HCT116 (cell line): ENCODE measurements at regions not wholly inside any gene's neighbourhood (a gene's known extent, or its start where the extent isn't known, plus 50 kb on each side); places are given as distances from the start of the nearest gene placed in this dataset.

ENCODE experiments used
- ATAC-seq: fragments of 200-7000 bp; cut with Tn5 transposase; 2 replicates; pipeline ENCODE4 v1.9.1; 2020; ENCODE audit warnings: mild to moderate bottlenecking, moderate library complexity
- BruUV-seq: library from RNA; stranded (reverse); fragments of 400-500 nt; replicated peaks from 2 replicates; lab custom pipeline; 2021; lab: Mats Ljungman, UMichigan
- CTCF ChIA-PET: fragments of 300-600 bp; sonication (Branson Sonifier 250); formaldehyde crosslinking; loops from one replicate; lab custom pipeline; 2021; ENCODE audit warnings: antibody characterized with exemption; lab: Charles Lee
- POLR2A ChIA-PET: fragments of 300-600, 350-600 bp; sonication (Branson Sonifier 250); formaldehyde crosslinking; loops from one replicate; lab custom pipeline; 2021; ENCODE audit warnings: antibody characterized with exemption; lab: Charles Lee
- RAD21 ChIA-PET, 2 experiments: fragments of 300-600 bp; sonication (Branson Sonifier 250); formaldehyde crosslinking; loops; one replicate each; lab custom pipeline; 2023; ENCODE audit warnings: low total read pairs in 2 of 2; ENCODE audit not compliant: uncharacterized antibody in 2 of 2, unreplicated experiment in 2 of 2, low non-redundant PET in 1 of 2; lab: Charles Lee
- DNase-seq: peaks from one replicate; pipeline ENCODE4 v3.0.0-alpha.2; 2010; ENCODE audit warnings: low read depth, low spot score
- H2AFZ ChIP-seq: fragments of 200-600 bp; shearing (Covaris generic), sonication (generic); 2 replicates; pipeline ENCODE4 v1.6.1; 2017; ENCODE audit warnings: low read depth, mixed run types, mixed read lengths, antibody characterized with exemption, low read length; ENCODE audit not compliant: poor library complexity, severe bottlenecking
- H3K27ac ChIP-seq: 2 replicates; pipeline ENCODE4 v1.5.1; 2012; ENCODE audit warnings: low read depth, low read length
- H3K27me3 ChIP-seq: fragments of 200-600 bp; sonication (generic); 2 replicates; pipeline ENCODE4 v1.6.1; 2016; ENCODE audit warnings: mixed run types, low read length, mixed read lengths; ENCODE audit not compliant: insufficient read depth
- H3K36me3 ChIP-seq, 2 experiments: fragments of 200-500 bp in 1 of 2; fragments of 200-600 bp in 1 of 2; sonication (Bioruptor generic) in 1 of 2; sonication (generic) in 1 of 2; 2 replicates each; pipeline versions ENCODE4 v1.5.1 to v1.6.1; 2014 to 2016; ENCODE audit warnings: low read length in 2 of 2, inconsistent platforms in 1 of 2, mixed read lengths in 1 of 2, mixed run types in 1 of 2; ENCODE audit not compliant: insufficient read depth in 2 of 2, control insufficient read depth in 1 of 2
- H3K4me1 ChIP-seq, 2 experiments: fragments of 200-600 bp in 1 of 2; sonication (generic) in 1 of 2; 2 replicates each; pipeline versions ENCODE4 v1.5.1 to v1.6.1; 2012 to 2017; ENCODE audit warnings: low read length in 2 of 2, inconsistent platforms in 1 of 2, mild to moderate bottlenecking in 1 of 2, mixed read lengths in 1 of 2, mixed run types in 1 of 2, moderate library complexity in 1 of 2; ENCODE audit not compliant: insufficient read depth in 2 of 2, control insufficient read depth in 1 of 2
- H3K4me2 ChIP-seq: fragments of 200-600 bp; sonication (generic); 2 replicates; pipeline ENCODE4 v1.6.1; 2017; ENCODE audit warnings: mixed run types, low read length, mixed read lengths
- H3K4me3 ChIP-seq, 2 experiments: fragments of 200-600 bp in 1 of 2; sonication (generic) in 1 of 2; replicated peaks in 1 of 2; 2 replicates each; pipeline ENCODE4 v1.5.1; 2011 to 2016; ENCODE audit warnings: low read length in 2 of 2, control low read depth in 1 of 2, low read depth in 1 of 2, mild to moderate bottlenecking in 1 of 2, mixed read lengths in 1 of 2, mixed run types in 1 of 2
- H3K79me2 ChIP-seq: fragments of 200-600 bp; sonication (generic); 2 replicates; pipeline ENCODE4 v1.6.1; 2017; ENCODE audit warnings: mild to moderate bottlenecking, mixed run types, low read length, moderate library complexity, mixed read lengths; ENCODE audit not compliant: insufficient read depth
- H3K9ac ChIP-seq: fragments of 200-600 bp; sonication (generic); 2 replicates; pipeline ENCODE4 v1.6.1; 2016; ENCODE audit warnings: low read length, mixed read lengths
- H3K9me2 ChIP-seq: fragments of 200-600 bp; sonication (generic), shearing (Covaris generic); 2 replicates; pipeline ENCODE4 v1.6.1; 2017; ENCODE audit warnings: mixed run types, mild to moderate bottlenecking, moderate library complexity; ENCODE audit not compliant: insufficient read depth
- H3K9me3 ChIP-seq, 2 experiments: fragments of 200-500 bp in 1 of 2; fragments of 200-600 bp in 1 of 2; sonication (Bioruptor generic) in 1 of 2; sonication (generic) in 1 of 2; 2 replicates each; pipeline ENCODE4 v1.6.1; 2014 to 2017; ENCODE audit warnings: low read length in 2 of 2, mixed read lengths in 2 of 2, inconsistent platforms in 1 of 2, low read depth in 1 of 2, mild to moderate bottlenecking in 1 of 2, mixed run types in 1 of 2, moderate library complexity in 1 of 2; ENCODE audit not compliant: control insufficient read depth in 1 of 2, insufficient read depth in 1 of 2
- H4K20me1 ChIP-seq: fragments of 200-600 bp; sonication (generic), shearing (Covaris generic); 2 replicates; pipeline ENCODE4 v1.6.1; 2017; ENCODE audit warnings: mixed run types, mild to moderate bottlenecking, moderate library complexity; ENCODE audit not compliant: insufficient read depth
- ATF3 ChIP-seq: IDR thresholded peaks from 2 replicates; pipeline ENCODE4 v1.6.1; 2012
- CEBPB ChIP-seq: IDR thresholded peaks from 2 replicates; pipeline ENCODE4 v1.6.1; 2012; ENCODE audit warnings: low read depth
- EGR1 ChIP-seq: IDR thresholded peaks from 2 replicates; pipeline ENCODE4 v1.6.1; 2012; ENCODE audit warnings: low read depth
- ELF1 ChIP-seq: IDR thresholded peaks from 2 replicates; pipeline ENCODE4 v1.6.1; 2012; ENCODE audit warnings: low read depth, borderline replicate concordance
- EZH2 ChIP-seq: fragments of 200-600 bp; sonication (generic); IDR thresholded peaks from 2 replicates; pipeline ENCODE4 v1.6.1; 2017; ENCODE audit warnings: antibody characterized with exemption, mixed run types
- EZH2phosphoT487 ChIP-seq: fragments of 200-600 bp; IDR thresholded peaks from 2 replicates; pipeline ENCODE4 v1.6.1; 2018; ENCODE audit warnings: antibody characterized with exemption, borderline replicate concordance
- FOSL1 ChIP-seq: IDR thresholded peaks from 2 replicates; pipeline ENCODE4 v1.6.1; 2012; ENCODE audit warnings: low read depth
- JUND ChIP-seq: IDR thresholded peaks from 2 replicates; pipeline ENCODE4 v1.6.1; 2012
- MAX ChIP-seq: IDR thresholded peaks from 2 replicates; pipeline ENCODE4 v1.6.1; 2012
- POLR2A ChIP-seq: IDR thresholded peaks from 2 replicates; pipeline ENCODE4 v1.7.0; 2011; ENCODE audit warnings: borderline replicate concordance; ENCODE audit not compliant: insufficient read depth, insufficient read length; ENCODE audit errors: extremely low read depth
- POLR2AphosphoS5 ChIP-seq: IDR thresholded peaks from 2 replicates; pipeline ENCODE4 v1.6.1; 2011; ENCODE audit warnings: mild to moderate bottlenecking, low read depth, low read length, moderate library complexity
- RAD21 ChIP-seq: IDR thresholded peaks from 2 replicates; pipeline ENCODE4 v1.6.1; 2012; ENCODE audit warnings: low read depth, mild to moderate bottlenecking
- SIN3A ChIP-seq: IDR thresholded peaks from 2 replicates; pipeline ENCODE4 v1.6.1; 2012; ENCODE audit warnings: low read depth
- SRF ChIP-seq: IDR thresholded peaks from 2 replicates; pipeline ENCODE4 v1.6.1; 2012; ENCODE audit warnings: low read depth
- TCF7L2 ChIP-seq: IDR thresholded peaks from 2 replicates; pipeline ENCODE4 v1.7.0; 2011; ENCODE audit warnings: borderline replicate concordance, inconsistent platforms; ENCODE audit not compliant: insufficient read depth, insufficient read length; ENCODE audit errors: extremely low read depth
- YY1 ChIP-seq: IDR thresholded peaks from 2 replicates; pipeline ENCODE4 v1.6.1; 2011; ENCODE audit warnings: low read length, low read depth, moderate library complexity, mild to moderate bottlenecking; ENCODE audit not compliant: insufficient replicate concordance; ENCODE audit errors: extremely low read depth
- ZFX ChIP-seq: fragments of 450-650 bp; IDR thresholded peaks from 2 replicates; pipeline ENCODE4 v1.6.1; 2017
- ZNF274 ChIP-seq: fragments of 200-500 bp; sonication (Bioruptor generic); IDR thresholded peaks from 2 replicates; pipeline ENCODE4 v1.6.1; 2014; ENCODE audit warnings: mild to moderate bottlenecking, low read depth, low read length, inconsistent platforms
- intact Hi-C: fragments of 100-400 bp; cut with micrococcal nuclease; formaldehyde crosslinking; loops from 2 replicates; pipeline ENCODE4 v1.10.0; 2022
- TF ChIP-seq, protein P1 (sequence below): IDR thresholded peaks from 2 replicates; pipeline ENCODE4 v1.6.1; 2011; ENCODE audit warnings: mild to moderate bottlenecking, low read length, moderate library complexity; ENCODE audit not compliant: insufficient replicate concordance; ENCODE audit errors: extremely low read depth
- TF ChIP-seq, protein P2 (sequence below), 3 experiments: fragments of 200-600 bp in 1 of 3; sonication (generic) in 1 of 3; IDR thresholded peaks in 2 of 3; conservative IDR thresholded peaks in 1 of 3; 2 replicates each; pipeline ENCODE4 v1.5.1; 2012 to 2017; ENCODE audit warnings: low read depth in 2 of 3, low read length in 2 of 3, antibody characterized with exemption in 1 of 3, borderline replicate concordance in 1 of 3, control low read depth in 1 of 3, mild to moderate bottlenecking in 1 of 3, mixed read lengths in 1 of 3, mixed run types in 1 of 3, moderate library complexity in 1 of 3; ENCODE audit not compliant: insufficient read depth in 1 of 3

GRCh38 chr21:25491267-25491666 is 116.0 kb downstream of the MRPL39 start (continued):
- TF ChIP-seq, protein P1, sequence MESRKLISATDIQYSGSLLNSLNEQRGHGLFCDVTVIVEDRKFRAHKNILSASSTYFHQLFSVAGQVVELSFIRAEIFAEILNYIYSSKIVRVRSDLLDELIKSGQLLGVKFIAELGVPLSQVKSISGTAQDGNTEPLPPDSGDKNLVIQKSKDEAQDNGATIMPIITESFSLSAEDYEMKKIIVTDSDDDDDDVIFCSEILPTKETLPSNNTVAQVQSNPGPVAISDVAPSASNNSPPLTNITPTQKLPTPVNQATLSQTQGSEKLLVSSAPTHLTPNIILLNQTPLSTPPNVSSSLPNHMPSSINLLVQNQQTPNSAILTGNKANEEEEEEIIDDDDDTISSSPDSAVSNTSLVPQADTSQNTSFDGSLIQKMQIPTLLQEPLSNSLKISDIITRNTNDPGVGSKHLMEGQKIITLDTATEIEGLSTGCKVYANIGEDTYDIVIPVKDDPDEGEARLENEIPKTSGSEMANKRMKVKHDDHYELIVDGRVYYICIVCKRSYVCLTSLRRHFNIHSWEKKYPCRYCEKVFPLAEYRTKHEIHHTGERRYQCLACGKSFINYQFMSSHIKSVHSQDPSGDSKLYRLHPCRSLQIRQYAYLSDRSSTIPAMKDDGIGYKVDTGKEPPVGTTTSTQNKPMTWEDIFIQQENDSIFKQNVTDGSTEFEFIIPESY, result no peak
- TF ChIP-seq ZNF274 (no peak), POLR2A (no peak), EZH2phosphoT487 (no peak), CEBPB (no peak), RAD21 (no peak), POLR2AphosphoS5 (no peak), FOSL1 (no peak)
- TF ChIP-seq, protein P2, sequence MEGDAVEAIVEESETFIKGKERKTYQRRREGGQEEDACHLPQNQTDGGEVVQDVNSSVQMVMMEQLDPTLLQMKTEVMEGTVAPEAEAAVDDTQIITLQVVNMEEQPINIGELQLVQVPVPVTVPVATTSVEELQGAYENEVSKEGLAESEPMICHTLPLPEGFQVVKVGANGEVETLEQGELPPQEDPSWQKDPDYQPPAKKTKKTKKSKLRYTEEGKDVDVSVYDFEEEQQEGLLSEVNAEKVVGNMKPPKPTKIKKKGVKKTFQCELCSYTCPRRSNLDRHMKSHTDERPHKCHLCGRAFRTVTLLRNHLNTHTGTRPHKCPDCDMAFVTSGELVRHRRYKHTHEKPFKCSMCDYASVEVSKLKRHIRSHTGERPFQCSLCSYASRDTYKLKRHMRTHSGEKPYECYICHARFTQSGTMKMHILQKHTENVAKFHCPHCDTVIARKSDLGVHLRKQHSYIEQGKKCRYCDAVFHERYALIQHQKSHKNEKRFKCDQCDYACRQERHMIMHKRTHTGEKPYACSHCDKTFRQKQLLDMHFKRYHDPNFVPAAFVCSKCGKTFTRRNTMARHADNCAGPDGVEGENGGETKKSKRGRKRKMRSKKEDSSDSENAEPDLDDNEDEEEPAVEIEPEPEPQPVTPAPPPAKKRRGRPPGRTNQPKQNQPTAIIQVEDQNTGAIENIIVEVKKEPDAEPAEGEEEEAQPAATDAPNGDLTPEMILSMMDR (IDR thresholded peaks at IDR 0.05 in 2 of 3, conservative IDR thresholded peaks at IDR 0.05 in 1 of 3; ENCODE audit: borderline replicate concordance in 1 of 3, insufficient read depth in 1 of 3, low read depth in 2 of 3, low read length in 2 of 3), result no peak

- Histone ChIP-seq H3K4me2 (no peak overlapping the region), H3K36me3 (no peaks in the 10 kb centered on the region), H3K27me3 (no peaks in the 10 kb centered on the region), H3K4me3 (no peak overlapping the region), H3K9ac (no peak overlapping the region), H3K9me2 (no peaks in the 10 kb centered on the region), H3K9me3 (no peaks in the 10 kb centered on the region), H3K4me1 (no peaks in the 10 kb centered on the region), H3K79me2 (no peaks in the 10 kb centered on the region), H2AFZ (no peak overlapping the region), H3K27ac (no peak overlapping the region), H4K20me1 (no peaks in the 10 kb centered on the region)
- no peak for ATAC-seq
- intact Hi-C loops, result no loop called here
- BruUV-seq, result no TSS peak
- RAD21 ChIA-PET, result no interaction called here
- TF ChIP-seq ATF3 (no peak), EGR1 (no peak), POLR2A (no peak), EZH2 (no peak), TCF7L2 (no peak), JUND (no peak), YY1 (no peak), POLR2AphosphoS5 (no peak), MAX (no peak), SIN3A (no peak), ZFX (no peak), SRF (no peak), ELF1 (no peak)
- POLR2A ChIA-PET, result no interaction called here
- CTCF ChIA-PET, result no interaction called here
- DNase-seq, result no peak
Measured at GRCh38 chr21:25490742-25491141, 116.5 kb downstream of the MRPL39 start.
